CD4-positive, alpha-beta T cell treated with Interleukin-6 for 4 hours (primary cell): ENCODE measurements at regions not wholly inside any gene's neighbourhood (a gene's known extent, or its start where the extent isn't known, plus 50 kb on each side); places are given as distances from the start of the nearest gene placed in this dataset.

ENCODE experiments used
- DNase-seq: peaks from one replicate; pipeline ENCODE4 v3.0.0-alpha.2; 2020; ENCODE audit warnings: mixed read lengths

GRCh38 chr7:156148547-156148946 is 336.3 kb upstream of the SHH start:
- no peak for DNase-seq

GRCh38 chr7:156147756-156148504 is 335.7 kb upstream of the SHH start:
- DNase-seq = no peak

GRCh38 chr7:156147104-156147503 is 334.8 kb upstream of the SHH start:
- DNase-seq = no peak

- DNase-seq = no peak
These were observed 333.7 kb upstream of the SHH start for GRCh38 chr7:156145996-156146395.

- no peak for DNase-seq
These were observed 332.9 kb upstream of the SHH start for GRCh38 chr7:156145184-156145583.

GRCh38 chr7:156143683-156144082 is 331.4 kb upstream of the SHH start:
- DNase-seq = no peak

GRCh38 chr7:156143158-156143557 is 330.9 kb upstream of the SHH start:
- DNase-seq = no peak

- no peak for DNase-seq
These were observed 329.7 kb upstream of the SHH start for GRCh38 chr7:156141941-156142340.

GRCh38 chr7:156140896-156141295 is 328.6 kb upstream of the SHH start:
- DNase-seq = no peak

- DNase-seq = no peak
These were observed 328.2 kb upstream of the SHH start for GRCh38 chr7:156140447-156140846.

- no peak for DNase-seq
These were observed 327.4 kb upstream of the SHH start for GRCh38 chr7:156139633-156140032.

GRCh38 chr7:156139112-156139511 is 326.8 kb upstream of the SHH start:
- no peak for DNase-seq

GRCh38 chr7:156131881-156132280 is 319.6 kb upstream of the SHH start:
- DNase-seq = no peak

GRCh38 chr7:156129522-156129921 is 317.3 kb upstream of the SHH start:
- DNase-seq = no peak

- DNase-seq = no peak
These were observed 316.2 kb upstream of the SHH start for GRCh38 chr7:156128496-156128895.

- no peak for DNase-seq
These were observed 315.2 kb upstream of the SHH start for GRCh38 chr7:156127166-156128134.

GRCh38 chr7:156125841-156126730 is 313.8 kb upstream of the SHH start:
- DNase-seq = no peak

GRCh38 chr7:156124356-156124755 is 312.1 kb upstream of the SHH start:
- DNase-seq = no peak

GRCh38 chr7:156123362-156123761 is 311.1 kb upstream of the SHH start:
- no peak for DNase-seq

GRCh38 chr7:156122752-156123354 is 310.6 kb upstream of the SHH start:
- no peak for DNase-seq

GRCh38 chr7:156121956-156122355 is 309.7 kb upstream of the SHH start:
- no peak for DNase-seq

- DNase-seq = no peak
These were observed 309.2 kb upstream of the SHH start for GRCh38 chr7:156121434-156121833.

GRCh38 chr7:156120552-156120951 is 308.3 kb upstream of the SHH start:
- no peak for DNase-seq
